Upper lobe of left lung (tissue), 4 donors: ENCODE measurements at regions not wholly inside any gene's neighbourhood (a gene's known extent, or its start where the extent isn't known, plus 50 kb on each side); places are given as distances from the start of the nearest gene placed in this dataset.

Source experiments
- POLR2AphosphoS5 ChIP-seq, 2 donors: sonication (generic); formaldehyde crosslinking; IDR thresholded peaks; one replicate each; pipeline ENCODE4 v1.5.1; 2017; ENCODE audit warnings: antibody characterized with exemption in 2 of 2
- TF ChIP-seq, protein P1 (sequence below), 6 experiments: fragments of 450-650 bp in 4 of 6; fragments of 200-600 bp in 2 of 6; sonication (generic) in 2 of 6; IDR thresholded peaks; one replicate each; pipeline ENCODE4 v1.5.1; 2016 to 2019; ENCODE audit warnings: antibody characterized with exemption in 6 of 6

DNA sequence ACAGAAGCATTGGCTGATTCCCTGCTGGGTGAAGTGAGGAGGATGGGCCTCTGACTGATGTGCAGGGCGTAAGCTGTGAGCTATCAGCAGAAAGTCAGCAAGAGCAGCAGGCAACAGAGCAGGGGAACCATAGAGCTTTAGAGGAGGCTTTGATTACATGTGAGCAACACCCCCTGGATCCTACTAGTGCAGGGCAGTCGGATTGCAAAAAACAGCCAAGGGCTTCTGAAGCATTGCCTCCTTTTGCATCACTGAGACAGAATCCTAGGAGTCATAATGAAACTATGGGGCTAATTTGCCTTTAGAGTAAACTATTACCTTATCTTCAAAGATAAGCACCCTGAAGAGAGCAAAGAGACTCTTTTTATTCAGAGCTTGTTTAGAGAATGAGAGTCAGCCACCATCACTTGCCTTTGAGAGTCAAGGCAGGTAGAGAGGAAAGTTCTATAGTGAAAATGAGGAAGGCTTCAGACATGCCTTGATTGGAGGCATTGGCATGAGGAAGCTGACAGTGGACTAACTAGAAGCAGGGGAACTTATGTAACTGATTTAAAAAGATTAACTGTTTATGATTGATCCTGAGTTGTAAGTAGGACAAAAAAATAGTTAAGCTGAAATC, 420.3 kb downstream of the PDHA2 start:
- TF ChIP-seq, protein P1, sequence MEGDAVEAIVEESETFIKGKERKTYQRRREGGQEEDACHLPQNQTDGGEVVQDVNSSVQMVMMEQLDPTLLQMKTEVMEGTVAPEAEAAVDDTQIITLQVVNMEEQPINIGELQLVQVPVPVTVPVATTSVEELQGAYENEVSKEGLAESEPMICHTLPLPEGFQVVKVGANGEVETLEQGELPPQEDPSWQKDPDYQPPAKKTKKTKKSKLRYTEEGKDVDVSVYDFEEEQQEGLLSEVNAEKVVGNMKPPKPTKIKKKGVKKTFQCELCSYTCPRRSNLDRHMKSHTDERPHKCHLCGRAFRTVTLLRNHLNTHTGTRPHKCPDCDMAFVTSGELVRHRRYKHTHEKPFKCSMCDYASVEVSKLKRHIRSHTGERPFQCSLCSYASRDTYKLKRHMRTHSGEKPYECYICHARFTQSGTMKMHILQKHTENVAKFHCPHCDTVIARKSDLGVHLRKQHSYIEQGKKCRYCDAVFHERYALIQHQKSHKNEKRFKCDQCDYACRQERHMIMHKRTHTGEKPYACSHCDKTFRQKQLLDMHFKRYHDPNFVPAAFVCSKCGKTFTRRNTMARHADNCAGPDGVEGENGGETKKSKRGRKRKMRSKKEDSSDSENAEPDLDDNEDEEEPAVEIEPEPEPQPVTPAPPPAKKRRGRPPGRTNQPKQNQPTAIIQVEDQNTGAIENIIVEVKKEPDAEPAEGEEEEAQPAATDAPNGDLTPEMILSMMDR (IDR thresholded peaks at IDR 0.05), result no peak
- no peak for TF ChIP-seq POLR2AphosphoS5 (IDR thresholded peaks at IDR 0.05)
